Breast epithelium (tissue), 3 donors: ENCODE measurements at regions not wholly inside any gene's neighbourhood (a gene's known extent, or its start where the extent isn't known, plus 50 kb on each side); places are given as distances from the start of the nearest gene placed in this dataset.

Source experiments
- POLR2AphosphoS5 ChIP-seq, 3 donors: sonication (generic); formaldehyde crosslinking; IDR thresholded peaks; one replicate each; pipeline ENCODE4 v1.6.1; 2017; ENCODE audit warnings: antibody characterized with exemption in 3 of 3
- TF ChIP-seq, protein P1 (sequence below), 3 donors: fragments of 450-650 bp; IDR thresholded peaks; one replicate each; pipeline ENCODE4 v1.5.1; 2016 to 2017; ENCODE audit warnings: antibody characterized with exemption in 3 of 3, mild to moderate bottlenecking in 3 of 3, moderate library complexity in 3 of 3

DNA sequence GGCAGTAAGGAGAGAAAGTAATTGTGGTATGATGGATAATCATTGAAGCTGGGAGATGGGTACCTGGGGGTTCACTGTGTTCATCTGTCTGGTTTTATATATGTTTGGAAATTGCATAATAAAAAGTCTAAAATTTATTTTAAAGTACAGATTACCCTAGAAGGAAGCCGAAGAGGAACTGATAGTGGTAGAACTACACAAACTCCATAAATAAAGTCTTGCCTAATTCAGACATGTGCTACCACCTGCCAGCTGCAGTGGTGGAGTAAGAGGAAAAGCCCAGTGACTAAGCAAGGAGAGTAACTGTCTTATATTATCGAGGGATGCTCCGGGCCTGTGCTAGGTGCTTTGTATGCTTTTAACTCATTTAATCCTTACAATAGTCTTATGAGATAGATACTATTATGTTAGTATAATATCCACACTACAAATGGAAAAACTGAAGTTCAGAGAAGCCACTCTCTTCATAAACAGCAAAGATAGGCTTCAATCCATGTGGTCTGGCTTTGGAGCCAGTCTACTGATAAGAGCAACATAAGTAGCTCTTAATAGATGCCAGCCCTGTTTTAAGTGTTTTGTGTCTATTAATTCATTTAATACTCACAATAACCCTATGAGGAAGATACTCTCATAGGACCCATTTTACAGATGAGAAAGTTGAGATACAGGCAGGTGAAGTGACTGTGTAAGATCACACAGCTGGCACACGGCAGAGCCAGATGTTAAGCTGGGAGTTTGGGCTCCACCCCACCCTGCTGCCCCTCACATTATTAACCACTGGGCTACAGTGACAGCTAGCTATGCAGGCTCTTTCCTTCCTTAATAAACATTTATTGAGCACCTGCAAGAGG lies 56.8 kb upstream of the HNRNPU start:
- TF ChIP-seq, protein P1, sequence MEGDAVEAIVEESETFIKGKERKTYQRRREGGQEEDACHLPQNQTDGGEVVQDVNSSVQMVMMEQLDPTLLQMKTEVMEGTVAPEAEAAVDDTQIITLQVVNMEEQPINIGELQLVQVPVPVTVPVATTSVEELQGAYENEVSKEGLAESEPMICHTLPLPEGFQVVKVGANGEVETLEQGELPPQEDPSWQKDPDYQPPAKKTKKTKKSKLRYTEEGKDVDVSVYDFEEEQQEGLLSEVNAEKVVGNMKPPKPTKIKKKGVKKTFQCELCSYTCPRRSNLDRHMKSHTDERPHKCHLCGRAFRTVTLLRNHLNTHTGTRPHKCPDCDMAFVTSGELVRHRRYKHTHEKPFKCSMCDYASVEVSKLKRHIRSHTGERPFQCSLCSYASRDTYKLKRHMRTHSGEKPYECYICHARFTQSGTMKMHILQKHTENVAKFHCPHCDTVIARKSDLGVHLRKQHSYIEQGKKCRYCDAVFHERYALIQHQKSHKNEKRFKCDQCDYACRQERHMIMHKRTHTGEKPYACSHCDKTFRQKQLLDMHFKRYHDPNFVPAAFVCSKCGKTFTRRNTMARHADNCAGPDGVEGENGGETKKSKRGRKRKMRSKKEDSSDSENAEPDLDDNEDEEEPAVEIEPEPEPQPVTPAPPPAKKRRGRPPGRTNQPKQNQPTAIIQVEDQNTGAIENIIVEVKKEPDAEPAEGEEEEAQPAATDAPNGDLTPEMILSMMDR (IDR thresholded peaks at IDR 0.05): no peak
- TF ChIP-seq POLR2AphosphoS5 (IDR thresholded peaks at IDR 0.05): no peak
